Testis (tissue), 2 donors: ENCODE measurements at regions not wholly inside any gene's neighbourhood (a gene's known extent, or its start where the extent isn't known, plus 50 kb on each side); places are given as distances from the start of the nearest gene placed in this dataset.

Experiments
- DNase-seq: peaks from one replicate; pipeline ENCODE4 v3.0.0-alpha.2; 2019
- H3K27ac ChIP-seq, 2 donors: fragments of 200-600 bp; sonication (generic); one replicate each; pipeline ENCODE4 v1.5.1; 2019
- H3K27me3 ChIP-seq: fragments of 200-600 bp; sonication (generic); one replicate; pipeline ENCODE4 v1.5.1; 2019
- H3K36me3 ChIP-seq: fragments of 200-600 bp; sonication (generic); one replicate; pipeline ENCODE4 v1.5.1; 2017; ENCODE audit warnings: low read depth; ENCODE audit errors: missing control alignments
- H3K4me1 ChIP-seq: fragments of 200-600 bp; sonication (generic); one replicate; pipeline ENCODE4 v1.5.1; 2019
- H3K4me3 ChIP-seq, 2 donors: fragments of 200-600 bp; sonication (generic); one replicate each; pipeline ENCODE4 v1.5.1; 2017 to 2019
- H3K9me3 ChIP-seq: fragments of 200-600 bp; sonication (generic); one replicate; pipeline ENCODE4 v1.5.1; 2017
- POLR2A ChIP-seq: fragments of 450-650 bp; IDR thresholded peaks from one replicate; pipeline ENCODE4 v1.6.1; 2017; ENCODE audit warnings: antibody characterized with exemption, mild to moderate bottlenecking, moderate library complexity
- WGBS, 2 donors: methylation state at CpG; one replicate each; pipeline ENCODE4 v1.1.5; 2018; 5-methylcytosine and 5-hydroxymethylcytosine counted together
- intact Hi-C: fragments of 100-400 bp; cut with DNase I; formaldehyde crosslinking; loops from one replicate; pipeline ENCODE4 v1.15.1; 2023; ENCODE audit warnings: low total_unique reads
- TF ChIP-seq, protein P1 (sequence below), 3 experiments: fragments of 450-650 bp in 2 of 3; fragments of 200-600 bp in 1 of 3; sonication (generic) in 1 of 3; IDR thresholded peaks; one replicate each; pipeline ENCODE4 v1.5.1; 2016 to 2019; ENCODE audit warnings: antibody characterized with exemption in 3 of 3, mild to moderate bottlenecking in 2 of 3, moderate library complexity in 1 of 3

DNA sequence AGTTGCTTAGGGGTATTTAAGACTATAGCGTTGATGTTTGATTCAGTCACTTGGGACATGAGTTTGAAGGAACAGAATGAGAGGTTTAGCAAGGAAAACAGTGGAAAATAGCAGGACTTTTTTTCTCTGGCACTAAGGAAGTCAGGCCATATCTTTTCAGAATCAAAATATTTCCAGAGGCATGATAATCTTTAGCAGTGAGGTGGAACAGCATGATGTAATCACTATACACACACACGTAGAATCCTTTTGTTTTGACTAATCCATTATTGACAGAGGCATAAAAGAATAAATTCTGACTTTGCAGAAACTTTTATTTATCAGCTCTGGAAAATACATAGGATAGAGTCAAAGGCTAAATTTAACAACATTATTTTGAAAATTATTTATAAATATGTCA, 174.1 kb downstream of the ZPLD1 start:
- DNase-seq = no peak

DNA sequence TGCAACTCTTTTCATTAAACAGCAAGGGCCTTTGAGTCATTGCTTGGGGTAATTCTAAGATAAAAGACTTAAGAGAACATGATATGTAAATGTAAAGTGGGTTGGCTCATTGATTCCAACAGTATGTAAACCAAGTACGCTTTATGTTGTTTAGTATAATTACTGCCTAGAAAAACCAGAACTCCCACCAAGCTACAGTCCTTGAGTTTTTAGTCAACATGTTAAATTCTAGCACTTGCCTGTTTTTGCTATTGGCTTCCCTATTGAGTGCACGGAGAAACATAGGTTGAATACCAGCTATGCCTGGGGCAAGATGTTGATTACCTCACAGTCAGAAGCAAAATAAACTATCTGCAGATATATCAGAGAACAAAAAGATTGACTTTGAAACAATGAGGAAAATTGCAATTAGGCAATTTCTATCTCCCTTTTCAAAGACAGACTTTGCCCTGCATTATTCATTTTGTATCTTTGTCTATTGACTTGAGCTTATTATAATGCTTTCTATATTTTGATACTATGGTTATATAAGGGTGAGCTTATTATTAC, 179.3 kb downstream of the ZPLD1 start:
- WGBS, 2 donors = 86 to 95% methylated on average over 2 of the region's 2 CpGs

More for the DNA sequence above, 174.1 kb downstream of the ZPLD1 start:
- Histone ChIP-seq H3K27me3 (no peaks in the 10 kb centered on the region), H3K36me3 (no peaks in the 10 kb centered on the region), H3K4me3 (no peak overlapping the region), H3K4me1 (peaks cover 7% of the 10 kb centered on the region), H3K9me3 (no peaks in the 10 kb centered on the region), H3K27ac (no peak overlapping the region)
- TF ChIP-seq, protein P1, sequence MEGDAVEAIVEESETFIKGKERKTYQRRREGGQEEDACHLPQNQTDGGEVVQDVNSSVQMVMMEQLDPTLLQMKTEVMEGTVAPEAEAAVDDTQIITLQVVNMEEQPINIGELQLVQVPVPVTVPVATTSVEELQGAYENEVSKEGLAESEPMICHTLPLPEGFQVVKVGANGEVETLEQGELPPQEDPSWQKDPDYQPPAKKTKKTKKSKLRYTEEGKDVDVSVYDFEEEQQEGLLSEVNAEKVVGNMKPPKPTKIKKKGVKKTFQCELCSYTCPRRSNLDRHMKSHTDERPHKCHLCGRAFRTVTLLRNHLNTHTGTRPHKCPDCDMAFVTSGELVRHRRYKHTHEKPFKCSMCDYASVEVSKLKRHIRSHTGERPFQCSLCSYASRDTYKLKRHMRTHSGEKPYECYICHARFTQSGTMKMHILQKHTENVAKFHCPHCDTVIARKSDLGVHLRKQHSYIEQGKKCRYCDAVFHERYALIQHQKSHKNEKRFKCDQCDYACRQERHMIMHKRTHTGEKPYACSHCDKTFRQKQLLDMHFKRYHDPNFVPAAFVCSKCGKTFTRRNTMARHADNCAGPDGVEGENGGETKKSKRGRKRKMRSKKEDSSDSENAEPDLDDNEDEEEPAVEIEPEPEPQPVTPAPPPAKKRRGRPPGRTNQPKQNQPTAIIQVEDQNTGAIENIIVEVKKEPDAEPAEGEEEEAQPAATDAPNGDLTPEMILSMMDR (IDR thresholded peaks at IDR 0.05) = no peak
- TF ChIP-seq POLR2A = no peak
- whole genome bisulfite sequencing, 2 donors = 83 to 89% methylated on average over 2 of the region's 2 CpGs
- intact Hi-C loops = no loop called here

DNA sequence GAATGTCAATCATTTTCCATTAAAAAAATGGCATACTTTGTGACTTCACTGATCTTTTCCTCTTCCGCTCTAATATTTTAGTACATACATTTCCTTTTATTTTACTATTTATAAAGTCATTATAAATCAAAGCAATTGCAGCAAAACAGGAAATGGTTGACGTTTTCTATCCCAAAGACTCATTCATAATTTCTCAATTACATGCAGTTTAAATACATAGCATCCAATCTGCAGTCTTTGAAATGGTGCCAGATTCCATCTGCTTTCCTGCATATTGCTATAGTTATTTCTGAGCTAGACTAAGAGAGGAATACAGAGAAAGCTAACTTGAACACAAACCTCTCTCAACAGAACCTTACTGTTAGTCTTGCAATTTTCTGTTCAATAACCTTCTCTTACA, 179.8 kb downstream of the ZPLD1 start:
- intact Hi-C loops = no loop called here
- no peak overlapping the region for H3K27ac ChIP-seq
- no peak for TF ChIP-seq POLR2A
- TF ChIP-seq, protein P1 (IDR thresholded peaks at IDR 0.05) = no peak
- 74 to 80% methylated on average over 2 of the region's 2 CpGs for WGBS, 2 donors
- no peaks in the 10 kb centered on the region for H3K27me3 ChIP-seq
- H3K4me1 ChIP-seq = peaks cover 4% of the 10 kb centered on the region
- no peak for DNase-seq
- no peaks in the 10 kb centered on the region for H3K9me3 ChIP-seq
- no peaks in the 10 kb centered on the region for H3K36me3 ChIP-seq
- H3K4me3 ChIP-seq = no peak overlapping the region

More for the DNA sequence above, 179.3 kb downstream of the ZPLD1 start:
- H3K4me1 ChIP-seq = peaks cover 4% of the 10 kb centered on the region
- intact Hi-C loops = no loop called here
- H3K36me3 ChIP-seq = no peaks in the 10 kb centered on the region
- H3K4me3 ChIP-seq = no peak overlapping the region
- TF ChIP-seq, protein P1 (IDR thresholded peaks at IDR 0.05) = no peak
- TF ChIP-seq POLR2A = no peak
- no peaks in the 10 kb centered on the region for H3K9me3 ChIP-seq
- H3K27me3 ChIP-seq = no peaks in the 10 kb centered on the region
- no peak overlapping the region for H3K27ac ChIP-seq
- no peak for DNase-seq

DNA sequence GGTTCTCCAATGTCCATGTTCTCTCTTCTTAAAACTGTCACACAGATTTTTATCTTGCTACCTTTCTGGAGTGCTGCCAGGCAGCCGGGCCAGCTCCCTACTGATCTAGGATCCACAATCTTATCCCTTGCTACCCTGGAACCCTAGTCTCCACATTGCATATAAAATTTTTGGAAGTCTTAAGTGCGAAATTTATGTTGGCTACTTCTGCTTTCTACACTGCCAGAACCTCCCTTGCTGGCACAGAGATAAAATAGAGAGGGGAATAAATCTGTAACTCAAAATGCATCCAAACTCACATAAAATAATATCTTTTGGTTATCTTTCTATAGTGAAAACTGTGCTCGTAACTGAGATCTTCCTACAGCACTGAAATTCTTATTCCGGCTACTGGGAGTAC, 182.6 kb downstream of the ZPLD1 start:
- Histone ChIP-seq H3K27ac (no peak overlapping the region), H3K36me3 (no peaks in the 10 kb centered on the region), H3K9me3 (no peaks in the 10 kb centered on the region), H3K4me1 (peaks cover 3% of the 10 kb centered on the region), H3K27me3 (no peaks in the 10 kb centered on the region), H3K4me3 (no peak overlapping the region)
- WGBS, 2 donors = 86 to 89% methylated on average over 4 of the region's 4 CpGs
- intact Hi-C loops = no loop called here
- no peak for DNase-seq
- TF ChIP-seq, protein P1 (IDR thresholded peaks at IDR 0.05) = no peak
- TF ChIP-seq POLR2A = no peak

DNA sequence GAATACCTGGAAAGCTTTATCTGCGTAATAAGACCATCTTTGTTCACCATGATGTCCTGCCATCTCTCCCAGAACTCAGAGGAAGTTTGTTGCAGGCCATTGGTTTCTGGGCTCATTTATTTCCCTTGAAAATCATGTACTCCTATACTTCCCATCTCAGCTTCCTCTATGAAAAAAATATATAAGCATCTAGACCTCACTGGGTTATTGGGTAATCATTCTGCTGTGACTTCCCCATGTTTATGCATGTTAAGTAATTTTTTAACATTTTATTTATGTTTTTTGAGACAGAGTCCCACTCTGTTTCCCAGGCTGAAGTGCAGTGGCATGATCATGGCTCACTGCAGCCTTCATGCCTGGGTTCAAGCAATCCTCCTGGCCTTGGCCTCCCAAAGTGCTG, 184.5 kb downstream of the ZPLD1 start:
- H3K4me3 ChIP-seq = no peak overlapping the region
- no peaks in the 10 kb centered on the region for H3K9me3 ChIP-seq
- no peak overlapping the region for H3K27ac ChIP-seq
- H3K36me3 ChIP-seq = no peaks in the 10 kb centered on the region
- no peak for DNase-seq
- TF ChIP-seq, protein P1 (IDR thresholded peaks at IDR 0.05) = no peak
- TF ChIP-seq POLR2A = no peak
- intact Hi-C loops = no loop called here
- no peaks in the 10 kb centered on the region for H3K27me3 ChIP-seq
- WGBS, 2 donors = 95 to 100% methylated on average over 1 of the region's 1 CpG
- no peaks in the 10 kb centered on the region for H3K4me1 ChIP-seq
